ENCODE measurements at regions not wholly inside any gene's neighbourhood (a gene's known extent, or its start where the extent isn't known, plus 50 kb on each side); places are given as distances from the start of the nearest gene placed in this dataset.

DNA sequence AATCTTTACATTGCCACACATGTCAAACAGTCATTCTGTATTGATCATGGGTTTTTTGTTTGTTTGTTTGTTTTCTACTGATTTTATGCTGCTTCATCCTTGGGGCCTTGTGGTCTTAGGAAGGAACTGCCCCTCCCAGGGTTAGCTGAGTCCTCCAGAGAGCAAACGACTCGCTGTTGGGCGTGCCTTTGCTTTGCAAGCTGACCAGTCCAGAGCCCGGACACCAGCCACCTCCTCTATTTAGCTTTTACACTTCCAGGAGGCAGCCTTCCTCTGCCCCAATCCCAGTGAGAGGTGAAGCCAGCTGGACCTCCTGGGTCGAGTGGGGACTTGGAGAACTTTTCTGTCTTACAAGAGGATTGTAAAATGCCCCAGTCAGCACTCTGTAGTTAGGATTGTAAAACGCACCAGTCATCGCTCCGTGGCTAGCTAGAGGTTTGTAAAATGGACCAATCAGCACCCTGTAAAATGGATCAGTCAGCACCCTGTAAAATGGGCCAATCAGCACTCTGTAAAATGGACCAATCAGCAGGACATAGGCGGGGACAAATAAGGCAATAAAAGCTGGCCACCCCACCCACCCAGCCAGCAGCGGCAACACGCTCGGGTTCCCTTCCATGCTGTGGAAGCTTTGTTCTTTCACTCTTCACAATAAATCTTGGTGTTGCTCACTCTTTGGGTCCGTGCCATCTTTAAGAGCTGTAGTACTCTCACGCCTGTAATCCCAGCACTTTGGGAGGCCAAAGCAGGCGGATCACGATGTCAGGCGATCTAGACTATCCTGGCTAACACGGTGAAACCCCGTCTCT is 154.4 kb downstream of the ERCC6L2 start:
- no peak for DNase-seq
- in situ Hi-C loops (cut with HindIII; ENCODE audit: low pct_ligation_motif_present, low pct_unique_long_range_greater_than_20kb, low sequenced_read_pairs), result no loop called here

DNA sequence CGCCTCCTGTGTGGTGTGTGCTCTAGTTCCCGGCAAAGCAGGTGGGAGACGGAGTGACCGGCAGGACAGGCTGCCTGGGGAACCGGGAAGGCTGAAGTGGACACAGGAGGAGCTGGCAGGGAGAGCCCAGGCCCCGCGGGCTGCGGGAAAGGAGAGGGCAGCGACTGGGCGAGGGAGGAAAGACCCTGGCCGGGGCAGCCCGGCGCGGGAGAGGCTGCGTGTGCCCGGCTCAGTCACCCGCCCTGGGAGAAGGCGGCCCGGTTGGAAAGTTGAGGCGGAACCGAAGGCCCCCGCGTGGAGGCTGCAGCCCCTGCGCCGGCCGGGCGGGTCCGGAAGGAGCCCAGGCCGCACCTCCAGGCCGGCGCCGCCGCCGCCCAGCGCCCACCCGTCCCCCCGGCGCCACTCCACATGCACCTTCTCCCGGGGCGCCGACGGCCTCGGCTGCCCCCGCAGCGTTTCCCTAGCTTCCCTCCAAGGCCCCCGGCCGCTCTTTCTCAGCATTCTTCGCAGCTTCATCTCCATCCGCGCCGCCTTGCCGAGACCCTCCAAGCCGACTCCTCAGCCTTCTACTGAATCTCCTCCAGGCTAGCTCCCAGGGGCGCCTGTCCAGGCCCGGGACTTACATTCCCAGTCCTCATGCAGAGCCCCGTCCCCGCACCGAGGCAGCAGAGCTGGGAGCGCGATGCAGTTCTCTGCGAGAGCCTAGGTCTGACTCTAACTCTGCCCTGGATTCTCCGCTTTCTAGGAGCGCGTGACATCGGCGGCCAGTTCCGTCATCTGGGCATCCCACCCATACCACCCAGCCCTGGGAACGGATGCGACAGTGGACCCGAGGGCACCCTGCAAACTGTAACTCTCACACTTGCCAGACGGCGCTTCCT is 152.0 kb downstream of the ERCC6L2 start:
- no peak for DNase-seq
- in situ Hi-C loops (cut with HindIII; ENCODE audit: low pct_ligation_motif_present, low pct_unique_long_range_greater_than_20kb, low sequenced_read_pairs), result no loop called here

DNA sequence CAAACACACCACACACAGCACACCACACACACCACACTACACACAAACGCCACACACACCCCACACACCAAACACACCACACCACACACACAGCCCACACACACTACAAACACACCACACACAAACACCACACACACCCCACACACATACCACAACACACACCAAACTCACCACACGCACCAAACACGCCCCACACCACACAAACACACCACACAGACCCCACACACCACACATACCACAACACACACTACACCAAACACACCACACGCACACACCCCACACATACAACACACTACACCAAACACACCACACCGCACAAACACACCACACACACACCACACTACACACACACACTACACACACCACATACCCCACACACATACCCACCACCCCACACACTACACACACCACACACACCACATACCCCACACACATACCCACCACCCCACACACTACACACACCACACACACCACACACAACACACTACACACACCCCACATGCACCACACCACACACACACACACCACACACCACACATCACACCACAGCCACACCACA is 151.2 kb downstream of the ERCC6L2 start:
- no peak for DNase-seq
- in situ Hi-C loops (cut with HindIII; ENCODE audit: low pct_ligation_motif_present, low pct_unique_long_range_greater_than_20kb, low sequenced_read_pairs), result no loop called here

DNA sequence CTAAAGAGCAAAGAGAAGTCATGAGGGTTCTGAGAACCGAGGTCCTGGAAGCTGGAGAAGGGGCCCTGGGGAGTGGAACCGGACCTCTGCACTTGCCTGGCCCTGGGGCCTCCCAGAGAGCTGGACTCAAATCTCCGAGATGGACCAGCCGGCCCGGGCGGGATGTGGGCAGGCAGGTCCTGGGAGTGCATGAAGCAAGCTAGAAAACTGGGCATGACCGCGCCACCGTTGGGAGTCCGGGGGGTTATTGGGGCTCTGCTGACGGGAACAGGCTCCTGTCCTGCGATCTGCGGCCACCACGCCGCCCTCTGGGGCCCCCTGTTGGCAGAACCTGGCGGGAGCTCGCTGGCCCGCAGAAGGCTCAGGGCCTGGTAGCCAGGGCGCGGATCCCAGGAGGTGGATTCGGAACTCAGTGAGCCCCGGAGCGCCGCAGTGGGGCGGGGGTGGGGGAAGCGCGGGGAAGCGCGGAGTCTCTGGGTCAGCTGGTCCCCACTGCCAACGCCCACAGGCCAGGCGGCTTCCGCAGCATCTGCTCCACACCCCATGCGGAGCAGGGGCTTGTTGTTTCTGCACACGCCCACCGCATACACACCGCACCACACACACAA is 150.6 kb downstream of the ERCC6L2 start:
- DNase-seq, result no peak
- in situ Hi-C loops (cut with HindIII; ENCODE audit: low pct_ligation_motif_present, low pct_unique_long_range_greater_than_20kb, low sequenced_read_pairs), result no loop called here

DNA sequence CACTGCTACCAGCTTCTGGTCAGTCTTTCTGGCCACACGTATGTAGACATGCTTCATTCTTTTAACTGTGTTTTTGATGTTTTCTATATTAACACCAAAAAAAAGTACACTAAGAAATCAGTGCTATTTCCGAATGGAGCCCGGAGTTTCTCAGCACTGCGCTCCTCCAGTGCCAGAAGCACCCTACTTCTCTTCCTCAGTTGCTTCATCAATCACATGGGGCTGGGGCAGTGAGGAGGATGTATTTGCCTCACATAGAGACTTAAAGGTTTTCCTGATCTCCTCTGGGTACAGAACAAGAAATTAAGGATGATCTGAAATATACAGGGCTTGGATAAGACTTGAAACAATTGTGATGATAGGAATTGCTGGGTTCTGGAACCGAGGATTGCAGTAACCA is 148.0 kb downstream of the ERCC6L2 start:
- in situ Hi-C loops (cut with HindIII; ENCODE audit: low pct_ligation_motif_present, low pct_unique_long_range_greater_than_20kb, low sequenced_read_pairs), result no loop called here
- DNase-seq, result no peak

DNA sequence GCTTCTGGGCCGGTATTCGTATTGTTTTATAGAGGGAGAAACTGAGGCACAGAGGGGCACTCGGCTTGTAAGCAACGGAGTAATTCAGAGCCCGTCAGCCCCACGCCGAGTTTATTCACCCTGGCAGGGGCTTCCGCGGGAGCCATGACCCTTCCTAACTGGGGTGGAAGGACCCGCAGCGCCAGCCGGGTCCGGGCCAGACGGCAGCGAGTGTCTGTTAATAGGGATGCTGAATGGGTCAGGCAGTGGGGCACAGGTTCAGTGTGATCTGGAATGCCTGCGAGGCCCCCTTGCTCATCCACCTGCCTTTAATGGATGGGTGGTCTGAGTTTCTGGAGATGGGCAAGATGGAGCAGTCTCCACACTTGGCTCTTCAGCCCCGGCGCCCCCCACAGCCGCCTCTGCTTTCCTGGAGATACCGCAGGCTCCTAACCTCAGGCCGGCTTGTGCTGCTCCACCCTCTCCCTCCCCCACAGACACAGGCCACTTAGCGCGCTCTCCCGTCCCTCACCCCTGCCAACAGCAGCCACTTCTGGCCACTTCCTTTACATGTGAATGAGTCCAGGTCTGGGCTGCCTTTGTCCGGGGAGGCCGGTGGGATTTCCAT is 147.1 kb downstream of the ERCC6L2 start:
- in situ Hi-C loops (cut with HindIII; ENCODE audit: low pct_ligation_motif_present, low pct_unique_long_range_greater_than_20kb, low sequenced_read_pairs), result no loop called here
- DNase-seq, result no peak

DNA sequence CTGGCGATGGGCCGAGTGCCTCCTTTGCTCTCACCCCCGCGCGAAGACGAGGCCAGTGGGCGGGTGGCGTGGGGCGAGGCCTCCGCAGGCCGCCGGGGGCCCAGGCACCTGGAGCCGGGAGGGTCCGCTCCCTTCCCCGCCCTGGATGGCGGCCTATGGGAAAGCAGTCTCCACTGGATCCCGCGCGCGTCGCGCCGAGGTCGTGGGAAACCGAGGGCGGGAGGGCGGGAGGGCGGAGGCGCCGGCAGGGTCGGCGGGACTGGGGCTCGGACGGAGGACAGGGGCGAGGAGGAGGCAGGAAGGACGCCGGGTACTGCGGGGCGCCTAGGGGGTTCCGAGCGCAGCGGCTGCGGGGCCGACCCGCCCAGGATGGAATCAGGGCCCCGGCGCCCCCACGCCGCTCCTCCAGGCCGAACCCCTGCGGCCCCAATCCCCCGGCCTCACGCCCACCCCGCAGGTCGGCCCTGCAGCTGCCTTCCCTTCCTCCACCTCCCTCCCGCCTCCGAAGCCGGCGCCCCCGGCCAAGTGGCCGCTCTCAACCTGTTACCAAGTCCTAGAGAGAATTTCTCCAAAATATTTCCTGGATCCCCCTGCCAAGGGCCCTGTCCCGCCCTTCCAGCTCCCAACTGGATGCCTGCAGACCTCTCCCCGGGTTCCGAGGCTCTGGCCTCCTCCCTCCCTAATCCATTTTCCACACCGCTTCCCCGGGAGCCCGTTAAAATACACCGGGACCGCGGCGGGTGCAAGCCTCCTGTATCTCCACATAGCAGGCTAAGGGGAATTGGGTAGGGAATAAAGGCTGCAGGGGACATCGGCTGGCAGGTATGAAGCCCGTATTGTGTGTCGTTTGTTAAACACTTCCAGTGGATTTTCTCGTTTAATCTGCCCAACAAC is 146.3 kb downstream of the ERCC6L2 start:
- in situ Hi-C loops (cut with HindIII; ENCODE audit: low pct_ligation_motif_present, low pct_unique_long_range_greater_than_20kb, low sequenced_read_pairs), result no loop called here
- DNase-seq, result no peak

DNA sequence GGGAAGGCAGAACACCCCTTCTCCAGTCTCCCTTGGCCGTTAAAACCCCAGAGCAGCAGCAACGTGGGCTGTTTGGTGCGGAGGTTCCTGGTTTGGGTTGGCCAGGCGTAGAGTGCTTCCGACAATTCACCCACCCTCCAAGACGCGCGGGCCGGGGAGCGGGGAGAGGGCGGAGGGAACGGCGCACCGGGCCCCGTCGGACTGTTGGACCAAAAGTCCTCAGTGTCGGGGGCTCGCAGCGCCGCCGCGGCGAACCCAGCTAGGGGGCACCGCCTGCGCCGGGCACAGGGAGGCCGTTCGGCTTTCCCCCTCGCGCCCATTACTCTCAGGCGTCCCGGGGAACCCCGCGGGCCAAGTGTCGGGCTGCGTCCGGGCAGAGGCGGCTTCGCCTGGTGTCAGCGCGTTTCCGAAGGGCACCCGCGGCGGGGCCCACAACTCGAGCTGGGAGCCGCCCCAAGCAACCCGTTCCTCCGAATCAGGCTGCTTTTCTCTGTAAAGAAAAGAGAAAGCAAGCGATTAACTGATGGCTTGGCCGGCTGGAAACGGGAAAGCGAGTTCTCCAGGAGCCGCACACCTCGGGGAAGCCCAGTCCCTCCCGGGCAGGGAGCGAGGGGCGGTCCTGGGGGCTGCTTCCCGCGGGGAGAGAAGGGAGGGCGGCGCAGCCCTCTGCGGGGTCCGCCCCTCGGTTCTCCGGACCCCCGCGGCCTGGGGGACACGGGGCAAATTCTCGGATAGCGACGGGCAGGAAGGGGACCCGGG is 145.5 kb downstream of the ERCC6L2 start:
- no peak for DNase-seq
- in situ Hi-C loops (cut with HindIII; ENCODE audit: low pct_ligation_motif_present, low pct_unique_long_range_greater_than_20kb, low sequenced_read_pairs), result no loop called here

DNA sequence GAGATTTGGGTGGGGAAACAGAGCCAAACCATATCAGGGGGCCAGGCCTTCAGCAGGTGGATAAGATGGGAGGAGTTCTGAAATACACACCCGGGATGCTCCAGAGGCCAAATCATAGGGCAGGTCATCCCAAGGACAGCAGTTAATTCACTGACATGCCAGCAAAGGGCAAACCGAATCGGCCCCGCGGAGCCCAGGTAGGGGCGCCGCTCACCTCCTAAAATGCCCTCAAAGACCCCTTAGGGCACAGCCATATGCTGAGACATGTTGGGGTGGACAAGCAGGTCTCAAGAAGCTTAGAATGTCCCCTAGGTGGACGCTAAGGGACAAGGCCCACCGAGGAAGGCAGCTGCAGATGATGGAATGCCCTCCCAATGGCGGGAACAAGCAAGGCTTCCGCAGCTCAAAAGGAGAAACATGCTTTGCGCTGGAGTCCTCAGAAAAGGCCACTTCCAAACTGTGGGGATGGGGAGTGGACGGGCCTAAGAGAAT is 144.9 kb downstream of the ERCC6L2 start:
- DNase-seq, result no peak
- in situ Hi-C loops (cut with HindIII; ENCODE audit: low pct_ligation_motif_present, low pct_unique_long_range_greater_than_20kb, low sequenced_read_pairs), result no loop called here

Data from ACHN (cell line).